H1 (cell line): ENCODE measurements at regions not wholly inside any gene's neighbourhood (a gene's known extent, or its start where the extent isn't known, plus 50 kb on each side); places are given as distances from the start of the nearest gene placed in this dataset.
"Not testable (repeated sequence)": the region's sequence is repeated elsewhere in the genome, so short reads cannot be mapped to it uniquely, and the experiment has no call there.

Experiments
- CTCF ChIA-PET: fragments of 300-600 bp; sonication (Branson Sonifier 250); formaldehyde crosslinking; loops from one replicate; lab custom pipeline; 2021; ENCODE audit not compliant: partially characterized antibody; lab: Charles Lee
- POLR2A ChIA-PET: fragments of 300-600 bp; sonication (Branson Sonifier 250); formaldehyde crosslinking; loops from one replicate; lab custom pipeline; 2021; ENCODE audit warnings: inconsistent platforms; ENCODE audit not compliant: partially characterized antibody; lab: Charles Lee
- DNase-seq, 2 experiments: peaks; one replicate each; pipeline versions ENCODE4 v3.0.0 to v3.0.0-alpha.2; 2010 to 2022; ENCODE audit warnings: low spot score in 2 of 2, low read depth in 1 of 2, mixed read lengths in 1 of 2
- FAIRE-seq: peaks from 2 replicates; lab custom pipeline; 2011; peaks lifted over from hg19 to GRCh38; lab: Jason Lieb, UNC
- H2AFZ ChIP-seq: 2 replicates; pipeline ENCODE4 v1.8.1; 2012; ENCODE audit warnings: low read length, inconsistent platforms
- H2AK5ac ChIP-seq: 2 replicates; pipeline ENCODE4 v1.6.1; 2013; ENCODE audit warnings: low read depth, low read length
- H2BK120ac ChIP-seq: replicated peaks from 2 replicates; pipeline ENCODE3; 2013; ENCODE audit warnings: low read depth, low read length, inconsistent platforms
- H2BK12ac ChIP-seq: 2 replicates; pipeline ENCODE4 v1.6.1; 2013; ENCODE audit warnings: low read depth, low read length
- H2BK15ac ChIP-seq: 2 replicates; pipeline ENCODE4 v1.6.1; 2013; ENCODE audit warnings: low read length
- H2BK20ac ChIP-seq: 2 replicates; pipeline ENCODE4 v1.6.1; 2013; ENCODE audit warnings: low read length
- H2BK5ac ChIP-seq: 2 replicates; pipeline ENCODE4 v1.6.1; 2013; ENCODE audit warnings: low read depth, low read length
- H3K14ac ChIP-seq: 2 replicates; pipeline ENCODE4 v1.6.1; 2013; ENCODE audit warnings: inconsistent platforms; ENCODE audit not compliant: insufficient read length
- H3K18ac ChIP-seq: 2 replicates; pipeline ENCODE4 v1.6.1; 2013; ENCODE audit warnings: low read length; ENCODE audit errors: extremely low read depth
- H3K23ac ChIP-seq: 2 replicates; pipeline ENCODE4 v1.6.1; 2013; ENCODE audit warnings: inconsistent platforms; ENCODE audit not compliant: insufficient read length
- H3K23me2 ChIP-seq: 2 replicates; pipeline ENCODE4 v1.6.1; 2013; ENCODE audit warnings: low read depth, low read length
- H3K27ac ChIP-seq: 2 replicates; pipeline ENCODE4 v1.6.1; 2011; ENCODE audit warnings: low read depth, low read length, inconsistent platforms
- H3K27me3 ChIP-seq, 4 experiments: replicated peaks in 1 of 4; 1 replicate in 1 of 4; 2 replicates in 3 of 4; pipeline versions ENCODE4 v1.6.1 to v1.8.1; 2011 to 2013; ENCODE audit warnings: low read length in 3 of 4, mild to moderate bottlenecking in 3 of 4, inconsistent platforms in 2 of 4, mixed read lengths in 2 of 4, moderate library complexity in 1 of 4; ENCODE audit not compliant: control insufficient read depth in 3 of 4, insufficient read depth in 3 of 4; ENCODE audit errors: extremely low read depth in 1 of 4
- H3K36me3 ChIP-seq, 4 experiments: 2 replicates each; pipeline versions ENCODE4 v1.6.1 to v1.8.1; 2011 to 2013; ENCODE audit warnings: mild to moderate bottlenecking in 4 of 4, low read length in 3 of 4, moderate library complexity in 2 of 4, control low read depth in 1 of 4, inconsistent platforms in 1 of 4; ENCODE audit not compliant: insufficient read depth in 4 of 4, control insufficient read depth in 2 of 4
- H3K4ac ChIP-seq: replicated peaks from 2 replicates; pipeline ENCODE3; 2013; ENCODE audit warnings: low read length, low read depth, mixed read lengths, inconsistent platforms; ENCODE audit not compliant: insufficient read length
- H3K4me1 ChIP-seq, 4 experiments: replicated peaks in 1 of 4; 1 replicate in 1 of 4; 2 replicates in 3 of 4; pipeline versions ENCODE4 v1.6.1 to v1.8.1; 2011 to 2013; ENCODE audit warnings: low read length in 3 of 4, inconsistent platforms in 2 of 4, mixed read lengths in 1 of 4; ENCODE audit not compliant: insufficient read depth in 4 of 4, control insufficient read depth in 3 of 4
- H3K4me2 ChIP-seq, 2 experiments: 2 replicates each; pipeline versions ENCODE4 v1.6.1 to v1.8.1; 2011 to 2013; ENCODE audit warnings: low read depth in 2 of 2, low read length in 2 of 2, control low read depth in 1 of 2, inconsistent platforms in 1 of 2, mild to moderate bottlenecking in 1 of 2; ENCODE audit not compliant: insufficient read depth in 1 of 2
- H3K4me3 ChIP-seq, 4 experiments: fragments of 200-600, 300-600 bp in 1 of 4; sonication (generic), shearing (Covaris generic), sonication (Bioruptor Twin) in 1 of 4; 2 replicates each; pipeline versions ENCODE4 v1.5.1 to v1.8.1; 2011 to 2016; ENCODE audit warnings: low read length in 4 of 4, low read depth in 3 of 4, control low read depth in 2 of 4, inconsistent platforms in 2 of 4, mild to moderate bottlenecking in 2 of 4, mixed read lengths in 1 of 4, moderate library complexity in 1 of 4; ENCODE audit not compliant: insufficient read depth in 2 of 4; ENCODE audit errors: extremely low read depth in 1 of 4
- H3K56ac ChIP-seq: replicated peaks from 2 replicates; pipeline ENCODE3; 2013; ENCODE audit warnings: low read depth, mild to moderate bottlenecking, mixed read lengths, low read length, inconsistent platforms; ENCODE audit not compliant: insufficient read length
- H3K79me1 ChIP-seq: 2 replicates; pipeline ENCODE4 v1.6.1; 2013; ENCODE audit warnings: low read depth, low read length, control low read depth
- H3K79me2 ChIP-seq, 2 experiments: 2 replicates each; pipeline versions ENCODE4 v1.6.1 to v1.8.1; 2012 to 2013; ENCODE audit warnings: low read length in 2 of 2, mild to moderate bottlenecking in 2 of 2, inconsistent platforms in 1 of 2; ENCODE audit not compliant: insufficient read depth in 2 of 2, control insufficient read depth in 1 of 2
- H3K9ac ChIP-seq, 4 experiments: replicated peaks in 1 of 4; 1 replicate in 1 of 4; 2 replicates in 3 of 4; pipeline versions ENCODE4 v1.6.1 to v1.8.1; 2011 to 2013; ENCODE audit warnings: low read depth in 3 of 4, low read length in 3 of 4, control low read depth in 2 of 4, mild to moderate bottlenecking in 2 of 4, moderate library complexity in 2 of 4, inconsistent platforms in 1 of 4; ENCODE audit errors: extremely low read depth in 1 of 4
- H3K9me3 ChIP-seq, 2 experiments: 2 replicates each; pipeline versions ENCODE4 v1.6.1 to v1.8.1; 2012 to 2013; ENCODE audit warnings: mild to moderate bottlenecking in 2 of 2, moderate library complexity in 2 of 2, control low read depth in 1 of 2, inconsistent platforms in 1 of 2, low read depth in 1 of 2, low read length in 1 of 2, mixed read lengths in 1 of 2; ENCODE audit not compliant: insufficient read depth in 2 of 2
- H4K20me1 ChIP-seq, 2 experiments: replicated peaks in 1 of 2; 2 replicates each; pipeline versions ENCODE3 to v1.8.1; 2011 to 2013; ENCODE audit warnings: inconsistent platforms in 2 of 2, low read length in 2 of 2, mild to moderate bottlenecking in 1 of 2; ENCODE audit not compliant: insufficient read depth in 2 of 2, control insufficient read depth in 1 of 2
- H4K5ac ChIP-seq: 2 replicates; pipeline ENCODE4 v1.6.1; 2013; ENCODE audit warnings: low read length, low read depth, mixed read lengths, inconsistent platforms; ENCODE audit not compliant: insufficient read length
- H4K8ac ChIP-seq: 2 replicates; pipeline ENCODE4 v1.8.0; 2013; ENCODE audit warnings: mild to moderate bottlenecking, moderate library complexity, low read length, inconsistent platforms; ENCODE audit not compliant: insufficient read depth; ENCODE audit errors: extremely low read depth
- H4K91ac ChIP-seq: replicated peaks from 2 replicates; pipeline ENCODE3; 2013; ENCODE audit warnings: low read length, mixed read lengths, inconsistent platforms; ENCODE audit not compliant: insufficient read length
- WGBS, 2 experiments: shearing (Covaris generic) in 1 of 2; methylation state at CpG; one replicate each; pipeline versions ENCODE4 v1.1.6 to v1.1.7; 2013 to 2015; ENCODE audit warnings: low lambda C conversion rate in 2 of 2, mixed read lengths in 2 of 2, inconsistent platforms in 1 of 2, low coverage in 1 of 2, missing lambda C conversion rate in 1 of 2; ENCODE audit not compliant: insufficient replicate concordance in 2 of 2, insufficient coverage in 1 of 2, insufficient read length in 1 of 2; ENCODE audit errors: extremely low coverage in 1 of 2, missing lambda C conversion rate in 1 of 2; 5-methylcytosine and 5-hydroxymethylcytosine counted together

DNA sequence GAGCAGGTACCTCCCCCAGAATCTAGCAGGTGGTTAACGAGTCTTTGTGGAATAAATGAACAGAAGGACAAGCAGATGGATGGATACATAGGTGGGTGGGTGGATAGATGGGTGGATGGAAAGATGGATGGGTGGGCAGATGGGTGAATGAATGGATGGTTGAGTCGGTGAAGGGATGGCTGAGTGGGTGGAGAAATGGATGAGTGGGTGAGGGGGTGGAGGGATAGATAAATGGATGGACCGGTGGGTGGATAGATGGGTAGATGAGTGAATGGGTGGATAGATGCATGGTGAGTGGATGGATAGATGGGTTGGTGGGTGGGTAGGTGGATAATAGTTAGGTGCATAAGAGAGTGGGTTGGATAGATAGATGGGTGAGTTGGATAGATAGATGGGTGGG lies 99.7 kb upstream of the FRG2C start:
- H2BK12ac ChIP-seq, H3K56ac ChIP-seq, H3K79me2 ChIP-seq, H3K14ac ChIP-seq, H2BK20ac ChIP-seq, H3K9ac ChIP-seq, H2BK5ac ChIP-seq, H2AFZ ChIP-seq, H3K4me2 ChIP-seq, CTCF ChIA-PET, H3K27me3 ChIP-seq, POLR2A ChIA-PET, H3K4ac ChIP-seq, H2BK120ac ChIP-seq, H3K27ac ChIP-seq, H3K23ac ChIP-seq, H3K36me3 ChIP-seq, FAIRE-seq, H4K8ac ChIP-seq, H3K79me1 ChIP-seq, H3K4me3 ChIP-seq, H4K20me1 ChIP-seq, H2AK5ac ChIP-seq, DNase-seq, H4K91ac ChIP-seq, H3K23me2 ChIP-seq, H2BK15ac ChIP-seq, H3K18ac ChIP-seq, H3K4me1 ChIP-seq, H4K5ac ChIP-seq, H3K9me3 ChIP-seq: not testable (repeated sequence)
- 88% methylated on average over 2 of the region's 3 CpGs; no CpG with 5 or more reads in 1 of the 2 experiments for WGBS, 2 experiments

DNA sequence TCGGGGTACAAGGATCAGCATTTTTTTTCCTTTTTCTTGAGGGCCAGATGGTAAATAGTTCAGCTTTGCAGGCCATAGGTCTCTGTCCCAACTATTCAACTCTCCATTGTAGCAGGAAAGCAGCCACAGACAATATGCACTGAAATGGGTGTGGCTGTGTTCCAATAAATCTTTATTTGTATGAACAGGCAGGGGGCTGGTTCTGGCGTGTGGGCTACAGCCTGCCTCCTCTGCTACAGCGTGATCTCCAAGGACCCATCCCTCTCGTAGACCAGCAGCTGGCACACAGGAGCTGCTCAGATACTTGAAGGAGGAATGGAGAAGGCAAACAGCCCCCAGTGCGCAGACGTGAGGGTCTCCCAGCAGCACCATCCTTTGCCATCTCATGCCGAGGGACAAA lies 91.8 kb upstream of the FRG2C start:
- H3K4me2 ChIP-seq, H2BK120ac ChIP-seq, H3K27me3 ChIP-seq, FAIRE-seq, H3K56ac ChIP-seq, H2BK12ac ChIP-seq, H3K79me2 ChIP-seq, H3K23ac ChIP-seq, H2BK15ac ChIP-seq, H3K4me1 ChIP-seq, CTCF ChIA-PET, H2AK5ac ChIP-seq, H4K20me1 ChIP-seq, H2AFZ ChIP-seq, H3K23me2 ChIP-seq, DNase-seq, H2BK20ac ChIP-seq, H4K5ac ChIP-seq, H3K9ac ChIP-seq, H3K36me3 ChIP-seq, H3K4me3 ChIP-seq, H3K9me3 ChIP-seq, H3K18ac ChIP-seq, H4K8ac ChIP-seq, H3K27ac ChIP-seq, H3K79me1 ChIP-seq, H4K91ac ChIP-seq, POLR2A ChIA-PET, H3K4ac ChIP-seq, H2BK5ac ChIP-seq, H3K14ac ChIP-seq: not testable (repeated sequence)
- WGBS, 2 experiments, result 80% methylated on average over 7 of the region's 7 CpGs; no CpG with 5 or more reads in 1 of the 2 experiments
